NCI-H146 (cell line): ENCODE measurements at regions not wholly inside any gene's neighbourhood (a gene's known extent, or its start where the extent isn't known, plus 50 kb on each side); places are given as distances from the start of the nearest gene placed in this dataset.

Experiments
- DNase-seq: peaks from one replicate; lab custom pipeline; 2025; lab: John Stamatoyannopoulos, UW

- no peak for DNase-seq
Observed at GRCh38 chr1:239436286-239436685, 49.9 kb downstream of the CHRM3 start.

- DNase-seq = no peak
Observed at GRCh38 chr1:239437822-239438221, 51.5 kb downstream of the CHRM3 start.

GRCh38 chr1:239438891-239439290 lies 52.5 kb downstream of the CHRM3 start:
- no peak for DNase-seq

- DNase-seq = no peak
Observed at GRCh38 chr1:239443361-239443760, 57.0 kb downstream of the CHRM3 start.

GRCh38 chr1:239446611-239447010 lies 60.2 kb downstream of the CHRM3 start:
- DNase-seq = no peak

GRCh38 chr1:239448911-239449310 lies 62.5 kb downstream of the CHRM3 start:
- DNase-seq = no peak

GRCh38 chr1:239455743-239456142 lies 69.4 kb downstream of the CHRM3 start:
- no peak for DNase-seq

GRCh38 chr1:239456788-239457187 lies 70.4 kb downstream of the CHRM3 start:
- no peak for DNase-seq

GRCh38 chr1:239457491-239458143 lies 71.2 kb downstream of the CHRM3 start:
- no peak for DNase-seq

- no peak for DNase-seq
Observed at GRCh38 chr1:239458144-239458500, 71.8 kb downstream of the CHRM3 start.

- DNase-seq = no peak
Observed at GRCh38 chr1:239467730-239468129, 81.4 kb downstream of the CHRM3 start.

- DNase-seq = no peak
Observed at GRCh38 chr1:239478069-239478468, 91.7 kb downstream of the CHRM3 start.

- no peak for DNase-seq
Observed at GRCh38 chr1:239483391-239483790, 97.0 kb downstream of the CHRM3 start.

- no peak for DNase-seq
Observed at GRCh38 chr1:239493811-239494414, 107.5 kb downstream of the CHRM3 start.

GRCh38 chr1:239505094-239505493 lies 118.7 kb downstream of the CHRM3 start:
- no peak for DNase-seq

- no peak for DNase-seq
Observed at GRCh38 chr1:239507826-239508225, 121.5 kb downstream of the CHRM3 start.

- no peak for DNase-seq
Observed at GRCh38 chr1:239511875-239512274, 125.5 kb downstream of the CHRM3 start.

GRCh38 chr1:239516579-239516978 lies 130.2 kb downstream of the CHRM3 start:
- no peak for DNase-seq

- no peak for DNase-seq
Observed at GRCh38 chr1:239526391-239526790, 140.0 kb downstream of the CHRM3 start.

GRCh38 chr1:239527051-239527693 lies 140.8 kb downstream of the CHRM3 start:
- DNase-seq = no peak

- no peak for DNase-seq
Observed at GRCh38 chr1:239536165-239536849, 149.9 kb downstream of the CHRM3 start.

GRCh38 chr1:239537795-239538194 lies 151.4 kb downstream of the CHRM3 start:
- no peak for DNase-seq
